ENCODE measurements at regions not wholly inside any gene's neighbourhood (a gene's known extent, or its start where the extent isn't known, plus 50 kb on each side); places are given as distances from the start of the nearest gene placed in this dataset.

- BruUV-seq (replicated peaks), result no TSS peak
- no peak overlapping the region for H3K27ac ChIP-seq (ENCODE audit: insufficient read depth, low read length)
- POLR2A ChIA-PET (ENCODE audit: unreplicated experiment), result no interaction called here
These were observed 61.2 kb upstream of the ZCCHC2 start for GRCh38 chr18:62461591-62461990.

More at GRCh38 chr18:62461591-62461990, 61.2 kb upstream of the ZCCHC2 start:
- Histone ChIP-seq H3K23ac (ENCODE audit: low read depth, low read length) (no peak overlapping the region), H3K56ac (ENCODE audit: extremely low read depth, insufficient read depth, low read length) (no peak overlapping the region), H3K27me3 (ENCODE audit: control insufficient read depth, insufficient read depth, low read length) (peaks cover 4% of the 10 kb centered on the region; the same call in 1 of the 2 replicates), H4K91ac (ENCODE audit: insufficient read depth, low read depth, low read length) (no peak overlapping the region), H4K5ac (ENCODE audit: low read depth, low read length) (no peak overlapping the region), H2BK20ac (ENCODE audit: low read depth, low read length) (no peak overlapping the region), H2AK9ac (replicated peaks; ENCODE audit: low read depth, low read length, poor library complexity) (no peak overlapping the region), H3K4me1 (ENCODE audit: control insufficient read depth, insufficient read depth, low read length) (no peaks in the 10 kb centered on the region), H3K9me3 (ENCODE audit: control insufficient read depth, insufficient read depth, low read length) (no peaks in the 10 kb centered on the region), H3K18ac (ENCODE audit: low read depth, low read length) (no peak overlapping the region), H4K20me1 (ENCODE audit: insufficient read depth, low read length) (no peaks in the 10 kb centered on the region), H2AFZ (replicated peaks; ENCODE audit: low read length, poor library complexity) (no peak overlapping the region), H3K4me3 (ENCODE audit: insufficient read depth, low read depth, low read length) (no peak overlapping the region), H4K8ac (ENCODE audit: low read depth in 2 of 2, low read length in 2 of 2) (no peak overlapping the region), H2BK15ac (ENCODE audit: low read depth, low read length) (no peak overlapping the region), H3K9me1 (ENCODE audit: insufficient read depth, low read length) (no peaks in the 10 kb centered on the region), H3K14ac (replicated peaks; ENCODE audit: low read depth, low read length) (no peak overlapping the region), H2BK5ac (ENCODE audit: low read depth, low read length, poor library complexity, severe bottlenecking) (no peak overlapping the region), H3K79me1 (ENCODE audit: low read depth in 1 of 2, low read length in 2 of 2) (no peaks in the 10 kb centered on the region), H2AK5ac (ENCODE audit: low read depth, low read length) (no peak overlapping the region), H2BK120ac (ENCODE audit: low read depth, low read length) (no peak overlapping the region), H3K4me2 (ENCODE audit: low read depth, low read length) (no peak overlapping the region), H3K36me3 (ENCODE audit: control insufficient read depth, insufficient read depth, low read length) (no peaks in the 10 kb centered on the region), H3K4ac (ENCODE audit: low read depth, low read length) (no peak overlapping the region), H3K9ac (ENCODE audit: low read depth, low read length) (no peak overlapping the region)
- ATAC-seq (ENCODE audit: low read depth) (no peak), DNase-seq (no peak)
- CTCF ChIA-PET, result no interaction called here
- dilution Hi-C loops (cut with HindIII; ENCODE audit: low sequenced_read_pairs, unreplicated experiment) (no loop called here), intact Hi-C loops (cut with micrococcal nuclease) (no loop called here), in situ Hi-C loops (cut with MboI; ENCODE audit: low sequenced_read_pairs) (no loop called here)
- no peak for TF ChIP-seq USF2 (IDR thresholded peaks at IDR 0.05; ENCODE audit: low read depth, low read length)
- no CpG with 5 or more reads among the region's 1 CpG for WGBS, 2 experiments (ENCODE audit: extremely low coverage in 2 of 2, insufficient read length in 1 of 2)

All from IMR-90 (cell line).